NCI-H1048 (cell line): ENCODE measurements at regions not wholly inside any gene's neighbourhood (a gene's known extent, or its start where the extent isn't known, plus 50 kb on each side); places are given as distances from the start of the nearest gene placed in this dataset.

Source experiments
- DNase-seq: peaks from one replicate; lab custom pipeline; 2025; lab: John Stamatoyannopoulos, UW

DNA sequence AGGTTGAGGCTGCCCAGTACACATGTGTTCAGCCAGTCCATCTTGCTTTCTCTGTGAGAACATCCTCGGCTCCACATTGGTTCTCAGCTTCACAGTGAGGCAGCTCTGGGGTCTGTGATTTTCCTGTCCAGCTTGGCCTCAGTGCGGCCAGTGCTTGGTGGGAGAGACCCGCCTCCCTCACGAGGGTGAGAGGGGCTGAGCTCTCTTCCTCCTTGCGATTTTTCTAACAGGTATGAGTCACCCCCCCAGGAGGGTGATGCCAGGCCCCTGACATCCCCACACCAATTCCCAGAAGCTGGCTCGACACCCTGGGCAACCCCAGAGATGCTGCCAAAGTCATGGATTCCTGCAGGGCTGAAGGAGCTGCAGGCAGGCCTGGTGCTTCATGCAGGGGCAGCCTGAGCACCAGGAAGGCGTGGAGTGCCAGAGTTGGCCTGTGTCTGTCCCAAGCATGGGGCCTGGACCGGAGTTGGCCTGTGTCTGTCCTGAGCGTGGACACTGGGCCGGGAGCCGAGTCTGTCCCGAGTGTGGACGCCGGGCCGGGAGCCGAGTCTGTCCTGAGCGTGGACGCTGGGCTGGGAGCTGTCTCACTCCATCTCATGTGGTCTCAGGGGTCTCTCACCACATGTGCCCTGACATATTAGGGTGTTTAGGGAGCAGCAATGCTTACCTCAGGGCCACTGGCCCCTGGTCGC, 408.6 kb upstream of the IRX4 start:
- DNase-seq, result no peak

DNA sequence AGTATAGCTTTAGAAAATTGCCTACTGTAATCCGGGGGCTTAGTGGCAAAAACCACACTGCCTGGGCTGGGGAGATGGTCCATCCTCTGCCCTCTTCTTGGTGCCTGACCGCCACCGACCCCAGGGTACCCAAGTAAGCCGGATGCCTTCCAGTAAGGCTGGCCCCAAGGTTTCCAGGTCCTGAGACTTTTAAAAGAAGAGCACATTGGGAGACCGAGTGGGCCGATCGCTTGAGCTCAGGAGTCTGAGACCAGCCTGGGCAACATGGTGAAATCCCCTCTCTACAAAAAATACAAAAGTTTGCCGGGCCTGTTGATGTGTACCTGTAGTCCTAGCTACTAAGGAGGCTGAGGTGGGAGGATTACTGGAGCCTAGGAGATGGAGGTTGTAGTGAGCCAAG, 406.7 kb upstream of the IRX4 start:
- DNase-seq, result no peak

DNA sequence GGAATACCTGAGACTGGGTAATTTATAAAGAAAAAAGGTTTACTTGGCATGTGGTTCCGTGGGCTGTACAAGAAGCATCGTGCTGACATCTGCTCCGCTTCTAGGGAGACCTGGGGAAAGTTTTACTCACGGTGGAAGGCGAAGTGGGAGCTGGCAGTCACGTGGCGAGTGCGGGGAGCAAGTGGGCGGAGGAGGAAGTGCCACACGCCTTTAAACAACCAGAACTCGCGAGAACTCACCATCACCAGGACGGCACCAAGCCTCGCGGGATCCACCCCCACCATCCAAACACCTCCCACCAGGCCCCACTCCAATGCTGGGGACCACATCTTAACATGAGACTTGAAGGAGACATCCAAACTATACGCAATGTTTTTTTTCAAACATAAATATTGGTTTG, 406.2 kb upstream of the IRX4 start:
- DNase-seq, result no peak

DNA sequence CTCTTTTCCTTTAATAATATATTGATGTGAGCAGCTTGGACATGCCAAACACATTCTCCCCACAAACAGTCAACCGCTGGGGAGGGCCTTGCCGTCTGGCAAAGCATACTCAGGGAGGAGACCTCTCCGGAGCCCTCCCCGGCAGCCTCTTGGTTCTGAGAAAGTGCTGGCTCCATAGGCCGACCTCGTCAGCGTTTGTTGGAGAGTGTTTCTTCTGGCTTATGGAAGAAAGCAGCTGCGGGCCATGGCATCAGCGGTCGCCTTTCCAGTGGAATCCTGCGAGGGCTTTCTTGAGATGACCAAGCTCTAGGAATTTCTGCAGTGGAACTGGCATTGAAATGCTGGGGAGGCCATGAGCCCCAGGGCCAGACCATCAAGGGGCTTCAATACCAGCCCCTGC, 405.7 kb upstream of the IRX4 start:
- DNase-seq, result no peak

DNA sequence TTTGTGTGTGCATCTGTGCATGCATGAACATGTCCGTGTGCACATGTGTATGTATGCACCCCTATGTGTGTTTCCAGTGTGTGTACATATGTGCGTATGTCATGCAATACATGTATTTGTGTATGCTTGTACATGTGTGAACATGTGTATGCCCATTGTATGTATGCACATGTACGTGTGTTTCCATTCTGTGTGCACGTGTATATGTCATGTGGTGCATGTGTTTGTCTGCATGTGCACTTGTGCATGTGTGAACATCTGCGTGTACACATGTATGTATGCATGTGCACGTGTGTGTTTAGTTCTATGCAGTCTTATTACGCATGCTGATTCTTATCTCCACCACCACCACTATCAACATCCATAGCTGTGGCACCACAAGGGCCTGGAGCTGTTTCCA, 403.5 kb upstream of the IRX4 start:
- DNase-seq, result no peak

DNA sequence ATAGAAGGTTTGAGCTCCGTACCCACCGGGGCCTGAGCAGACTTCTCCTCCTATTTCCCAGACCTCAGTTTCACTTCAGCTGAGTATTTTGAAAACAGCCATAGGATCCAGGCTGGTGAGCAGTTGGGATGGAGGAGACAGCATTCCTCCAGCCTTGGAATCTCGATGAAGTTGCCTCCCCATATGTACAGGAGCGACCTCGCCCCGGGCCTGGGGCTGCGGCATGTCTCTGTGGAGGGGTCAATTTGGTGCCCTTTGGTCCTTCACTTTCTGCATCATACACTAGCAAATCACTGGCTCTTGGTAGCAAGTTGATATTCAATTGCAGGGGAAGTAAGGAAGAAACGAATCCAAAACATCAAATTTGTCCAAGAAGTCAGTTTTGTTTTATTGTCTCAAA, 402.0 kb upstream of the IRX4 start:
- DNase-seq, result no peak

DNA sequence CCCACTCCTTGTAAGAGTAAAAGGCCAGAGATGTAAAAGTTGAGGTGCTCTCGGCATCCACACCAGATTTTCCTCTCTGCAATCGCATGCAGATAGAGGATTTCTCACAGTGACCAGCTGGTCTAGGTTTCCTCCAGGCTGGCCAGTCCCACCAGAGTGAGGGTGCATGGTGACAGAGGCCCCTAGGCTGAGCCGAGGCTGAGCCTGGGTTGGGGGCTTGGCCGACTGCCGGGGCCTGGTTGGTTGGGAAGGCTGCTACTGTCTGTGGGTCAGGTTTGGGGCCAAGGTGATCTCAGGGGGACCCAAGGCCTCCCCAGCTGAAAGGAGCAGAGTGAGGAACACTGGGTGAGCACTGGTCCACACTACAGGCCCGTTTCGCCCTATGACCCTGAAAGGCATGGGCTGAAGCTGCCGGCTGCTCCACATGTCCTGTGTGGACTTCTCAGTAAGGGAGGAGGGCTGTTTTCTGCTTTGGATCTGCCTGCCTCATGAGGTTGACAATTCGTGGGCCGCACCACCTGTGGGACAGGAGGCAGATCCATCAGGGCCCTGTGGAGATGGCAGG, 400.8 kb upstream of the IRX4 start:
- no peak for DNase-seq

DNA sequence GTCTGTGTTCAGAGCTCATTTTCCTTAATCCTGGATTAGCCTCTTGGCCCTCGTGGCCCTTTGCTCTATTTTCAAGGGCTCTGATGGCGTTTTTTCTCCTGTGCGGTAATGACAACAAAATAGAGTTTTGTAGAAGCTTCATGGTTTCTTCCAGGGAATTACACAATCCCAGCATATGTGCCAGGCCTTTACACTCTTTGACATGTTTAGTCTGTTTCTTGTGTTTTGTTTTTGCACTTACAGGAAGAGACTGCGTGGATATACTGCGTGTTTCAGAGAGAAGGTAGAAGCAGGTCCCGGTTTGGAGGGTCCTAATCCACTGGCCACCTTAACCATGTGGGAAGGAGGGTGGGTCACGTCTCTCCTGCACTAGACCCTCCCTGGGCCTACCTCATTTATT, 400.2 kb upstream of the IRX4 start:
- DNase-seq, result no peak

DNA sequence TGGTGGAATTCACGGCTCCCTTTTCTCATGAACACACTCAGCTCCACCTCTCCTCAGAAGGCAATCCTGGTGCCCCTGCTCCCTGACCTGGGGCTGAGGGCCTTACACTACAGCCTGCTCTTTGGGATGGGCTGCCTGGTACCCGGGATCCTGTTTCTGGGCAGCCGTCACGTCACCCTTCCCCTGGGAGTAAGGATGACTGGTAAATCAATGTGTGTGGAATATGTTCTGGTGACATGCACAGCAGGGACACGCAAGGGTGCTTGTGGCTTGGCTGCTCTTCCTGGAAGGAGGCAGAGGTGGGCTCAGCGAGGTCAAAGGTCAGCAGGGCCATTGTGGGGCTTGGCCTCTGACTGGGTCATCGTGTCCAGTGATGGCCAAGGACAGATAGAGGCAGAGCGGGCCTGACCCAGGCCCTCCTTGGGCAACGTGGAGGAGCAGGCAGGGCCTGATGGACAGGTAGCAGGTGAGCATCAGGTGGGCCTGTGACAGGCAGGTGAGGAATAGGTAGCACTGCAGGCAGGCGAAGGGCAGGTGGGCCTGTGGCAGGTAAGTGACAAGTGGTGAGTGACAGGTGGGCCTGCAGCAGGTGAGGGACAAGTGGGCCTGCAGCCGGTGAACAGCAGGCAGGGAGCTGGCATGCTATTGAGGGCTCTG, 399.4 kb upstream of the IRX4 start:
- DNase-seq, result no peak

DNA sequence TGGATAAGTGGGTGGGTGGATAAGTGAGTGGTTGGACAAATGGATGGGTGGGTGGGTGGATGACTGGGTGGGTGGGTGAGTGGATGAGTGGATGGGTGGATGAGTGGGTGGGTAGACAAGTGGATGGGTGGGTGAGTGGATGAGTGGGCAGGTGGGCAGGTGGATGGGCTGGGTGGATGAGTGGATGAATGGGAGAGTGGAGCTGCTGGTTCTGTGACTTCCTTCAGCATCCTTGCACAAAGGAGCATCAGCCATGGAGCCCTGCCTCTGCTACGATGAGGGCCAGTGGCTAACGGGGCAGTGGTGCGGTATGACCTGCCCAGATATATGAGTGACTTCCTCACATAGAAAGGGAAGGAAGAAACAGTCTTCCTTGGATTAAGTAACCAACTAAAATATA, 398.7 kb upstream of the IRX4 start:
- DNase-seq, result no peak

DNA sequence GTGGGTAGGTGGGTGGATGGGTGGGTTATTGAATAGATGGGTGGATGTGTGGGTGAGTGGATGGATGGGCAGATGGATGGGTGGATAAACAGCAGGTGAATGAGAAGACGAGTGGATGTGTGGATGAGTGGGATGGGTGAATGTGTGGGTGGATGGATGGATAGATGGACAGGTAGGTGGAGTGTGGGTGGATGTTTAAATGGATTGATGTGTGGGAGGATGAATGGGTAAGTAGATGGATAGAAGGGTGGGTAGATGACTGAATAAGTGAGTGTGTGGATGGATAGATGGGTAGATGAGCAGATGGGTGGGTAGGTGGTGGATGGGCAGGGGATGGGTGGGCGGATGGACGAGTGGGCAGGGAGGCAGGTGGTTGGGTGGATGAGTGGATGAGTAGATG, 397.6 kb upstream of the IRX4 start:
- no peak for DNase-seq

DNA sequence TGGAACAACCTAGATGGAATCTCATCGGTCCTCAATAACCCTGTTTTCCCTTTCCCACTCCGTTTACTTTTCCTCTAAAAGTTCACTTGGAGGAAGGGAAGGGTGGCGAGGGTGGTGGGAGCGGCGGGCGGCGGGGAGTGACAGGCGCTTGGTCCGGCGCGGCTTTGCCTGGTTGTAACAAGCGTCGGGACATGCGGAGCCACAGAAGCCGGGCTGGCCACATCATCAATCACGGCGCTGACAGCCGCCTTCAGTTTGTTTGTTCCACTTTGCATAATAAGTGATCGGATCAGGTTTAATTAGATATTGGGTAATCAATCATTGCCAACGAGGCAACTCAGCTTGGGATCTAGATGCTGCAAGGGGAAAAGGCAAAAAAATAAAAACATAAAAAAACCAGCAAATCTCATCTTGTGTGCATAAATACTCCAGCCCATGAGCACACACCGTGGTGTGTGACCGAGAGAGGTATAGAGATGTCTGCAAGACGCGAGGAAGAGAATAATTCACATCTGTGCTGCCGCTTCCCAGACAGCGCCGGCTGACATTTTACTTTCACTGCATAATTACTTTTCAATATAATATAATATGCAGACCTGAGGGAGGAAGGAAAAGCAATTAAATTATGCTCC, 396.2 kb upstream of the IRX4 start:
- no peak for DNase-seq

DNA sequence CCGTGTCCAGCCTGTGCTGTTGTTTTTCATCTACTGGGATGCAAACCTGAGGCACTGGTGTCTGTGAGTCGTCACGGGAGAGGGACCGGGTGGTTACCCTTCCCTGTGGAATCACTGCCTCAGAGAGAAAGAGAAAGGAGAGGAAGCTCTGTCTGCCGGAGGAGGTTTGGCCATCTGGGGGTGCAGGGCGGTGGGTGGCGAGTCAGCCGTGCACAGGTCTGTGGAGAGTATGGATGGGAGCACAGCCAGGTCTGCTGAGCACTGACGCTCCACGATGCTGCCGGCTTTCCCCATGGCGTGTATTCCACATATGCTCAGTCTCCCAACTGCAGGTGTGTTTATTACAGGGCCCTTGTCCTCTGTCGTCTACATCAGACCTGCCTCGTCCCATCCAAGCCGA, 395.2 kb upstream of the IRX4 start:
- DNase-seq, result no peak

DNA sequence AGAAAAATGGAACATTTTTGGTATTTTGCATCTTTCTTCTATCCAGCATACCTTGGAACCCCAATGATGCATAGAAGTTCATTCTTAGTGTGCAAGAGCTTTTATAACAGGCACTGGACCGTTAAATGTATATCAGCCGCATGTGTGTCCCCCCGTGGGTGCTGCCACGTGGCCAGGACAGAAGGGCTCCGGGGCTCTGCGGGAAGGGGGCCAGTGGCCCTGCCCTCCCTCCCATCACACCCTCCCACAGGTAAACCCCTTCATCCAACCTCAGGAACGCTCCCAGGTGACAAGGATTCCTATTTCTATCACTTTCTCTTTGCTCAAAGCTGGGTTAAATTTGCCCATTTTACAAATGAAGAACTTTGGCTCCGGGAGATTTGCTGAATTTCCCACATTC, 393.4 kb upstream of the IRX4 start:
- DNase-seq, result no peak

DNA sequence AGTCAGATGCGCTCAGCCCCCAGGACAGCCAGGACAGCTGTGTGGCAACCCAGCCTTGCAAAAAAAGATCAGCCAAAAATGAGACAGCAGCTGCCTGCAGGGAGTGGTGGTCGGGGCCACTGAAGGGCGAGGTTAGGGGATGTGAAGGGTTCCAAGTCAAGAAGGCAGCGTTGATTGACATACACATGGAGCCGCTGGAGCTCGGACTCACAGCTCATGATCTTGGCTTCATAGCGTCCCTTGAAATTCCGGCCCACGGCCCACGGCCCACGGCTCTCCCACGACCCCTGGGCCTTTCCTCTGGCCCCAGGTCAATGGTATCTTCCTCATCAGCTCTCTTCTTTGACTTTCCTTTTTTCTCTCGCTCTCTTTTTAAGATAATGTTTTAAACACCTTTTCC, 390.0 kb upstream of the IRX4 start:
- DNase-seq, result no peak

DNA sequence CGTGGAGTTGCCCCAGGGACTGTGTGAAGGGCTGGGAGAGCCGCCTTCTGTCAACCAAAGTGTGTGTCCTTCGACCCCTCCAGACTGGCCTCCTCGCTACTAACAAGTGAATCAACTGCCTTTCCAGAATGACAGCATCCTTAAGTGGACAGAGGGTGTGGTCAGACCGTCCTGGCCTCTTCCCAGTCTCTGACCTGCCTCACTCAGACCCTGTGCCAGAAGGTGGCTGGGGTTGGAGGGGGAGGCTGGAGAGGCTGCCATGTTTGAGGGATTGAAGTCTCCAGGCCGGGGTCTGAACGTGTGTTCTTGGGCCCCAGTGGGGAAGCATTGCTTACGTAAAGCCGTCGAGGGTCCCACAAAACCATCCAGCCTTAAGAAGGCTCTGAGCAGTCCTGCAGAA, 389.3 kb upstream of the IRX4 start:
- DNase-seq, result no peak

DNA sequence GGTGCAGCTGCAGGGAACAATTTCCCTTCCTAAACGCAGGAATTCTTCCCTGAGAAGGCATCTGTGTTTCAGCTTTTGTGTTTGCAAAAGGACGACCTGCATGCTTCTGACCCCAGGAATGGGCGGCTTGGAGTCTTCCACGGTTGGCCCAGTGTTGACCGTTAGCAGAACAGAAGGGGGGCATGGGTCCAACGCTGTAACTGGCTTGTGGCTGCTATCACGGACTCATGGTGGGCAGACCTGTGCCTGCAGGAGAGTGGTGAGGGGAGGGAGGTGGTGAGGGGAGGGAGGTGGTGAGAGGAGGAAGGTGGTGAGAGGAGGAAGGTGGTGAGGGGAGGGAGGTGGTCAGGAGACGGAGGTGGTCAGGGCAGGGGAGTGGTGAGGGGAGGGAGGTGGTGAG, 388.6 kb upstream of the IRX4 start:
- DNase-seq, result no peak

DNA sequence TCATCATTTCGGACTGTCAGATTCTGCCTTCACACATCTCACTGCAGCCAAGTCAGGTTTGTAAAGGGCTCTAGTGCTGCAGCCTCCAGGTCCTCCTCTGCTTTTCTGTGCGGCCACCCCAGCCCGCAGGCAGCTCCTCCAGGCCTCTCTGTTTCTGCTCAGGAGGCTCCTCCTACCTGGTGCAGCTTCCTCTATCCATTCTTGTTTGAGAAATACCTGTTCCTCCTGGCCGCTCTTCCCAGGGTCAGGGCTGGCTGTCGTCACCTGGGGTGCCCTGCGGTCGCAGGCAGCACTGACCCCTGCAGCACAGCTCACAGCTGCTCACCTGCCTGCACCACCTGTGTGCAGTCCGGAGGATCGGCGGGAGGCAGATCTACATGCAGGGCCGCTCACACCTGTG, 387.7 kb upstream of the IRX4 start:
- no peak for DNase-seq

DNA sequence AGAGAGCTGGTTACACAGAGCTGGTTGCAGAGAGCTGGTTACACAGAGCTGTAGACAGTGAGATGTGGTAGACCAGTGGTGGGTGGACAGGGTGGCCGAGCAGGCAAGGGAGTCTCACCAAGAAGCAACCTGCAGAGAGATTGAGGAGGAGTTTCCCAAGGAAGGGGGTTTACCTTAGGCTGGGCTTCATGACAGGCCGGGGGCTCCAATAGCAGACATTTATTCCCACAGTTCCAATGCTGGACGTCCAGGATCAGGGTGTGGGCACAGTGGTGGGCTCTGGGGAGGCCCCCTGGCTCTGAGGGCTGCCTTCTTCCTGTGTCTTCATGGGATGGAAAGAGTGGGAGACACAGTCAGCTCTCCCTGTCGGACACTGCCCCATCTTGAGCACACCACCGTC, 386.9 kb upstream of the IRX4 start:
- DNase-seq, result no peak

DNA sequence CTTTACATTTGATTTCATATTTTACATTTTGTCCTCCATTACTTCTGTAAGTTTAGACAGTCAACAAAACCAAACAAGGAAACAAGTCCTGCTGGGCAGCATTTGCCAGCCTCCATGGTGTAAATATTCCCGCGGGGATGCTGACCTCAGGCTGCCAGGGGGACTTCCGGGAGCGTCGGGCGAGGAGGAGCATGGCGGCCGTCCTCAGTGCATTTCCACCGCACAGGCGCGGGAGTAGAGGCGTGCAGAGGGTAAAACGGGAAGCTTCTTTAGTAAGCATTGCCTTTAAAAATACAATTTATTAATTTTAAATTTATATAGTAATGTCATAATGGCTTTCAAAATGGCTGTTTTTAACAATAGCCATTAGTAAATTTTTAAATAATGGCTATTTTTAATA, 385.3 kb upstream of the IRX4 start:
- no peak for DNase-seq

DNA sequence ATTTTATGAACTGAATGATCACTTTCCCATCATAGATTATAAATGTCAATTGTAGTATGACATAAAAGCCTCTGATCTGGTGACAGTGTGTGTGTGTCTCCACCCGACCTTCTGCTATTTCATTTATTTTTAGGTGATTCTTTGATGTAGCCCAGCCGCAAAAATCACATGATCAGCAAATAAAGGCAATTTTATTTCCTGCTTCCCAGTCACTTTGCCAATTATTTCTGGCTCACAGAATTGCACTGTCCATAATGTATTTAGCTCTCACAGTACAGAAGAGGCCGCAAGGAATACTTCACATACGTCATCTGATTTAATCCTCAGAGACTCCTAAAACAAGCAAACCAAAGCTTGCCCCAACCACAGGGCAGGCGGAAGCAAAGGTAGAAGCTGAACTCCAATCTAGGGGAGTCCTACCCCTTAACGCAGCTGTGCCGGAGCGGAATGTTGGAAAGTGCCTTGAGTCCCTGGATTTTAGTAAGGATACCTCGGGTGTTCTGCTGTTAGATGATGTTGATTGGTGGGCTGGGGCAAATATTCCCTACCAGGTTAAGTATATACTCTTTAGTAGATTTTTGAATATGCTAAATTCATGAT, 384.0 kb upstream of the IRX4 start:
- DNase-seq, result no peak

DNA sequence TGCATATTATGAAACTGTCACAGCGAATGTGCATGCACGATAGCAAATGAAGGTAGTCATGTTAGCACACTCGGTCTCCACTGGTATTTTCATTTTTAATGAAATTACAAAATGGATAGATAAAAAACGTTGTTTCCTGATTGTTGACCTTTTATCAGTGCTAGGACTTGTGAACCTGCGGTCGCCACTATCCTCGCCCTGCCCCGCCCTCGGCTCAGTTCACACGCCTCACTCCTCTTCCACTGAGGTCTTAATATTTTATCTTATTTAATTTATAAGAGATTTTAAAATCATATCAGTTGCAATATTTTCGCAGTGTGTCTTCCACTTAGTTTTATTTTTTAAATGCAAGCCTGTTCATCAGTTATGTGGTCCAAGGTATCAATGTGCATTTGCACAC, 382.6 kb upstream of the IRX4 start:
- DNase-seq, result no peak

DNA sequence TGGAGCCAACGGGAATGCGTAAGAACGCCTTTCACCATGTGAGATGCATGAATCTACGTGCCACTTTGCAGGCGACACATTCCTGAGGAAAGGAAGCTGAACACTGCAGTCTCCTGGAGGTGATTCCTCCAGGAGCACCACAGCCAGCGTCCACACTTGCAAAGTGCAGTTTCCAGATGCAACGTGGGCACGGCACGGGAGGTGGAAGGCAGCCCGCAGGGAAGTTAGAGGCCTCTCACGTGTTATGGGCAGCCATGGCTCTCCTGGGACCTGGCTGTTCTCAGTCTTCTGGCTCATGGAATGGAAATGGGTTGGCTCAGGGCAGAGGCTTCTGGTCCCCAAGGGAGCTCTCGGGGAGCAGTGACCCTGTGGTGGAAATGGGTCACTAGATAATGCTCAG, 381.0 kb upstream of the IRX4 start:
- no peak for DNase-seq
